Activated CD4-positive, alpha-beta T cell treated with anti-CD3 and anti-CD28 coated beads, Interleukin-2, amount 10 ng/mL, durations not matched to agents 24 days and 14 days (primary cell): ENCODE measurements at regions not wholly inside any gene's neighbourhood (a gene's known extent, or its start where the extent isn't known, plus 50 kb on each side); places are given as distances from the start of the nearest gene placed in this dataset.
"Not testable (repeated sequence)": the region's sequence is repeated elsewhere in the genome, so short reads cannot be mapped to it uniquely, and the experiment has no call there.

Experiments
- DNase-seq: peaks from one replicate; pipeline ENCODE4 v3.0.0; 2022
- H3K27ac Mint-ChIP-seq: one replicate; pipeline ENCODE4 v1.8.0; 2022; ENCODE audit warnings: mild to moderate bottlenecking, mixed read lengths
- H3K27me3 Mint-ChIP-seq: one replicate; pipeline ENCODE4 v1.8.0; 2022; ENCODE audit warnings: mixed read lengths
- H3K36me3 Mint-ChIP-seq: one replicate; pipeline ENCODE4 v1.8.0; 2022; ENCODE audit warnings: low read depth, mild to moderate bottlenecking, mixed read lengths
- H3K4me1 Mint-ChIP-seq: one replicate; pipeline ENCODE4 v1.8.0; 2021; ENCODE audit warnings: mixed read lengths
- H3K4me3 Mint-ChIP-seq: one replicate; pipeline ENCODE4 v1.8.0; 2022; ENCODE audit warnings: mild to moderate bottlenecking, moderate library complexity, mixed read lengths
- H3K9me3 Mint-ChIP-seq: one replicate; pipeline ENCODE4 v1.8.0; 2021; ENCODE audit warnings: mixed read lengths
- intact Hi-C: fragments of 100-400 bp; cut with micrococcal nuclease; formaldehyde crosslinking; loops from one replicate; pipeline ENCODE4 v1.15.1; 2023

DNA sequence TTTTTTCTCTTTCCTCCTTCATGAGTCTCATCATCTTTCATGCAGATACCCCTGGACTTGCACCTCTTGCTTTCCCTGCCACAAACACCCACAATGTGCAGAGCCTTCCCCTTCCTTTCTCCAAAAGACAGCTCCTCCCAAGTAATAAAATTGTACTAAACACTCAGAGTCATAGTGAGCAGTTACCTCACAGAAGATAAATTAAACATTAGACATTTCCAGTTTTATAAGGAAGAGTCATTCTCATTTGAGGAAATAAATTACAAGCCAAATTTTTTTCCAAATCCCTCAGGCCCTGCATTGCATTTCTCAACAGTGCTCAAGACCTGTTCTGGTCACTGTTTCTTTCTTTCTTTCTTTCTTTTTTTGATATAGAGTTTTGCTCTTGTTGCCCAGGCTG lies 131.5 kb downstream of the ATPSCKMT start:
- no peaks in the 10 kb centered on the region for H3K9me3 Mint-ChIP-seq
- no peak for DNase-seq
- H3K27ac Mint-ChIP-seq = no peak overlapping the region
- H3K36me3 Mint-ChIP-seq = no peaks in the 10 kb centered on the region
- intact Hi-C loops = no loop called here
- no peaks in the 10 kb centered on the region for H3K4me1 Mint-ChIP-seq
- H3K27me3 Mint-ChIP-seq = no peaks in the 10 kb centered on the region
- no peak overlapping the region for H3K4me3 Mint-ChIP-seq

GRCh38 chr5:10116594-10116993 lies 133.1 kb downstream of the ATPSCKMT start:
- Mint-ChIP-seq H3K36me3 (no peaks in the 10 kb centered on the region), H3K27ac (no peak overlapping the region), H3K9me3 (no peaks in the 10 kb centered on the region), H3K4me1 (no peaks in the 10 kb centered on the region), H3K4me3 (no peak overlapping the region), H3K27me3 (no peaks in the 10 kb centered on the region)
- intact Hi-C loops = no loop called here
- DNase-seq = no peak

- no peaks in the 10 kb centered on the region for H3K9me3 Mint-ChIP-seq
- no peaks in the 10 kb centered on the region for H3K36me3 Mint-ChIP-seq
- intact Hi-C loops = no loop called here
- H3K4me3 Mint-ChIP-seq = no peak overlapping the region
- DNase-seq = no peak
- no peak overlapping the region for H3K27ac Mint-ChIP-seq
- no peaks in the 10 kb centered on the region for H3K27me3 Mint-ChIP-seq
- no peaks in the 10 kb centered on the region for H3K4me1 Mint-ChIP-seq
Measured at GRCh38 chr5:10115669-10116068, 134.0 kb downstream of the ATPSCKMT start.

DNA sequence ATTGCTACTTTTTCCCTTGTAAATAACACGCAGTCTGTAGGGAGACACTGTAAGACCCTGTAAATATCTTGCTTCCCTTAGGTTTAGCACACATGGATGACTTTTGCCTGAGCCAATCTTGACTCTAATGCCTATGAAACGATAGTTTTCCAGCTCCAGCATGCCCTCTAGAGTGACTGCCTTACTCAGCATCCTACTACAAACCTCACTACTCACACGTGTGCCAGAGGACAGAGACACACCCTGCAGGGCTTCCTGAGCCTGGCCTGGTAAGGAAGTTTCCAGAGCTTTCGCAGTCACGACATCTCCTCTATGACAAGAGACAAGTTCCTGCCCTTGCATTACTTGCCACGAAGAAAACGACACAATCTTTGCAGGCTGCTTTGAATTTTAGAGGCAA lies 138.1 kb downstream of the ATPSCKMT start:
- intact Hi-C loops = no loop called here
- Mint-ChIP-seq H3K27ac (no peak overlapping the region), H3K36me3 (no peaks in the 10 kb centered on the region), H3K27me3 (no peaks in the 10 kb centered on the region), H3K9me3 (no peaks in the 10 kb centered on the region), H3K4me1 (no peaks in the 10 kb centered on the region), H3K4me3 (no peak overlapping the region)
- DNase-seq = no peak

GRCh38 chr5:10110228-10110627 lies 139.5 kb downstream of the ATPSCKMT start:
- Mint-ChIP-seq H3K4me1 (no peaks in the 10 kb centered on the region), H3K27me3 (no peaks in the 10 kb centered on the region), H3K36me3 (no peaks in the 10 kb centered on the region), H3K9me3 (peaks cover 3% of the 10 kb centered on the region), H3K27ac (no peak overlapping the region), H3K4me3 (no peak overlapping the region)
- intact Hi-C loops = no loop called here
- DNase-seq = no peak

DNA sequence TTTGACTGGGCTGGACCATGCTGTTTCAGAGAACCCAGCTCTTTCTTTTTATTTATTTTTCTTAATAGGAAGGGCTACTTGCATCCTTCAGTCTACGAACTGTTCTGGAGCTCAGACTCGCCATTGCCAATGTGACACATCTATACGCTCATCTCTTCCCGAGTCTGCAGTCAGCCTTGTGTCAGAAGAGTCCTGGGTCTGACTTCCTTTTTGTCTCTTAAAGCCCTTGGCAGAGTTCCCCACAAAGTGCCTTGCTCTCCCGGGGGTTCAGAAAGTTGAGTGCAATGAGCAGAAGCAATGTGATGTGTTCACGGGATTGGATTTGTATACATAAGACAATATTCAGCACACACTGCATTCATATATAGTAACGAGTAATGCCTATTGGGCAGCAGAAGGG lies 140.4 kb downstream of the ATPSCKMT start:
- no peak for DNase-seq
- Mint-ChIP-seq H3K4me1 (no peaks in the 10 kb centered on the region), H3K4me3 (no peak overlapping the region), H3K9me3 (peaks cover 3% of the 10 kb centered on the region), H3K27me3 (no peaks in the 10 kb centered on the region), H3K27ac (no peak overlapping the region), H3K36me3 (no peaks in the 10 kb centered on the region)
- intact Hi-C loops = no loop called here

DNA sequence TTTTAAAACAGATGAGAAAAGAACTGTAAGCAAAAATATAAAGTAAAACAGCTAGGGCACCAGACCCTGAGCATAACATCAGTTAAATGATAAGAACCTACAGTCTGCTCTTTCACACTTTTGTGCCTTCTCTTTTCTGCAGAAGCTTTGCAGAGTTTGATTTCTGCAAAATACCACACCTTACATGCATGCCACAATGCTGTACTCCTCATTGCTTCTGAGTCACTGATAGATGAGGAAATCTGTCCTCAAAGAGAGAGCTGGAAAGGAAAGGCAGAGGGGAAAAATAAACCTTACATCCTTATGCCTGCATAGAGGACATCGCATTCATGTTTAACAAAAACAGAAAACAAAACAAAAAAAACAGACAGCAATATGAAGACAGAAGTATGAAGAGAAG lies 142.9 kb downstream of the ATPSCKMT start:
- H3K27ac Mint-ChIP-seq = no peak overlapping the region
- no peaks in the 10 kb centered on the region for H3K36me3 Mint-ChIP-seq
- H3K9me3 Mint-ChIP-seq = peaks cover 3% of the 10 kb centered on the region
- no peaks in the 10 kb centered on the region for H3K27me3 Mint-ChIP-seq
- no peak overlapping the region for H3K4me3 Mint-ChIP-seq
- no peak for DNase-seq
- intact Hi-C loops = no loop called here
- no peaks in the 10 kb centered on the region for H3K4me1 Mint-ChIP-seq

GRCh38 chr5:10106285-10106684 lies 143.4 kb downstream of the ATPSCKMT start:
- H3K27ac Mint-ChIP-seq = no peak overlapping the region
- no peak for DNase-seq

DNA sequence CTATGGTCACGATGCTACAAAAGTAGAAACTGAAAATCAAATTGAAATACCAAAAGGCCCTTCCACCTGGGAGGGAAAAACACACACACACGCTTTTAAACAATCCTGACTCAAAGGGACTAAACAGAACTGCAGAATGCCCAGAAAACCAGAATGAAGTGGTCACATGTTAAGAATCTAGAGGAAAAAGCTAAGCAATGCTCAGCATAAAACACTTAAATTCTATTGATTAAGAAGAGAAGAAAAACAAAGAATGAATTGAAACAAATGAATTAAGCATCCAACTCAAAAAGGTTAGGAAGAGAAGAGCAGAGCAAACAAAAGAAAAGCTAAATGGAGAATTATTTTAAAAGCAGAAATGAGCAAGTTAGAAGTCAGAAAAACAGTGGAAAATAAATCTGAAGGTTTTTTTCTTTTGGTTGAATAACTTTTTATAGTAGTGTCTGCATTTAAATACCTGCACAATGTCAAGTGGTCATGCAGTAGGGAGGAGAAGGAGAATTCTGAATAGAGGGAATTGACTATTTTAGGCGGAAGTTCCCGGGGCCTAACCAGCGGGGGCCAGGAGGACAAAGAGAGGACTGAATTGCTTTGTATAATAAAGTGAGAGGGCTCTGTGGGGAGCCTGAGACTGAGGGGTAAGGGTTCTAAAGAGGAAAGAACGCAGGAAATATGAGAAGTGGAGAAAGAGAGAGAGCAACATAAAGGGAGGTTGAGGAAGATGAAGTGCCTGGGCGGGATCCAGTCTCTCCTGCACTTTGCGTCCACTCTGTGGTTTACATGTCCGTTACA lies 146.8 kb downstream of the ATPSCKMT start:
- Mint-ChIP-seq H3K27me3 (no peaks in the 10 kb centered on the region), H3K27ac (no peak overlapping the region), H3K36me3 (no peaks in the 10 kb centered on the region), H3K4me1 (no peaks in the 10 kb centered on the region), H3K9me3 (peaks cover 12% of the 10 kb centered on the region), H3K4me3 (no peak overlapping the region)
- no peak for DNase-seq
- intact Hi-C loops = no loop called here

More at GRCh38 chr5:10106285-10106684, 143.4 kb downstream of the ATPSCKMT start:
- intact Hi-C loops = no loop called here
- Mint-ChIP-seq H3K4me3 (no peak overlapping the region), H3K27me3 (no peaks in the 10 kb centered on the region), H3K9me3 (peaks cover 3% of the 10 kb centered on the region), H3K36me3 (no peaks in the 10 kb centered on the region), H3K4me1 (no peaks in the 10 kb centered on the region)

DNA sequence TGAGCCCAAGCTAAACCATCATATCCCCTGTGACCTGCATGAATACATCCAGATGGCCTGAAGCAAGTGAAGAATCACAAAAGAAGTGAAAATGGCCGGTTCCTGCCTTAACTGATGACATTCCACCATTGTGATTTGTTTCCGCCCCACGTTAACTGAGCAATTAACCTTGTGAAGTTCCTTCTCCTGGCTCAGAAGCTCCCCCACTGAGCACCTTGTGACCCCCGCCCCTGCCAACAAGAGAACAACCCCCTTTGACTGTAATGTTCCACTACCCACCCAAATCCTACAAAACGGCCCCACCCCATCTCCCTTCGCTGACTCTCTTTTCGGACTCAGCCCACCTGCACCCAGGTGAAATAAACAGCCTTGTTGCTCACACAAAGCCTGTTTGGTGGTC lies 147.5 kb downstream of the ATPSCKMT start:
- intact Hi-C loops, H3K27me3 Mint-ChIP-seq, H3K36me3 Mint-ChIP-seq, H3K27ac Mint-ChIP-seq, H3K4me3 Mint-ChIP-seq, H3K4me1 Mint-ChIP-seq, DNase-seq: not testable (repeated sequence)
- H3K9me3 Mint-ChIP-seq = peaks cover 12% of the 10 kb centered on the region

- H3K9me3 Mint-ChIP-seq = peaks cover 17% of the 10 kb centered on the region
- H3K27ac Mint-ChIP-seq = no peak overlapping the region
- H3K4me1 Mint-ChIP-seq = no peaks in the 10 kb centered on the region
- no peaks in the 10 kb centered on the region for H3K36me3 Mint-ChIP-seq
- DNase-seq = no peak
- no peak overlapping the region for H3K4me3 Mint-ChIP-seq
- H3K27me3 Mint-ChIP-seq = no peaks in the 10 kb centered on the region
- intact Hi-C loops = no loop called here
Measured at GRCh38 chr5:10099548-10099947, 150.1 kb downstream of the ATPSCKMT start.

DNA sequence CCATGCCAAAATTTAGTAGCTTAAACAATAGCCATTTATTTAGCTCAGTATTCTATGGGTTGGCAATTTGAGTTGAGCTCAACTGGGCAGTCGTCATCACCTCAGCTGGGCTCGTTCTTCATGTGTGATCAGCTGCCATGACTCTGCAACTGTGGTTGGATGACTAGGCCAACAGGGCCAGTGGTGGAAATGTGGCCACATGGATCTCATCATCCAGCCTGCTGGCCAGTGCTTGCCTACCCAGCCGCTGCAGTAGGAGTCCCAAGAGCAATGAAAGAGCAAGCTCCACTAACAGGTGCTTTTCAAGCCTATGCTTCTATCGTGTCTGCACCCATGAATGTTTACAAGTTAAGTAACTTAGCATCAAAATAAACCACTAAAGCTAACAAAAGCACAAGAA lies 158.0 kb downstream of the ATPSCKMT start:
- H3K27me3 Mint-ChIP-seq = no peaks in the 10 kb centered on the region
- intact Hi-C loops = no loop called here
- no peak overlapping the region for H3K27ac Mint-ChIP-seq
- H3K4me3 Mint-ChIP-seq = no peak overlapping the region
- peaks cover 12% of the 10 kb centered on the region for H3K9me3 Mint-ChIP-seq
- H3K36me3 Mint-ChIP-seq = no peaks in the 10 kb centered on the region
- H3K4me1 Mint-ChIP-seq = no peaks in the 10 kb centered on the region
- DNase-seq = no peak

- H3K27me3 Mint-ChIP-seq = no peaks in the 10 kb centered on the region
- DNase-seq = no peak
- peaks cover 8% of the 10 kb centered on the region for H3K9me3 Mint-ChIP-seq
- H3K27ac Mint-ChIP-seq = no peak overlapping the region
- no peak overlapping the region for H3K4me3 Mint-ChIP-seq
- no peaks in the 10 kb centered on the region for H3K36me3 Mint-ChIP-seq
- no peaks in the 10 kb centered on the region for H3K4me1 Mint-ChIP-seq
- intact Hi-C loops = no loop called here
Measured at GRCh38 chr5:10090074-10090473, 159.6 kb downstream of the ATPSCKMT start.

DNA sequence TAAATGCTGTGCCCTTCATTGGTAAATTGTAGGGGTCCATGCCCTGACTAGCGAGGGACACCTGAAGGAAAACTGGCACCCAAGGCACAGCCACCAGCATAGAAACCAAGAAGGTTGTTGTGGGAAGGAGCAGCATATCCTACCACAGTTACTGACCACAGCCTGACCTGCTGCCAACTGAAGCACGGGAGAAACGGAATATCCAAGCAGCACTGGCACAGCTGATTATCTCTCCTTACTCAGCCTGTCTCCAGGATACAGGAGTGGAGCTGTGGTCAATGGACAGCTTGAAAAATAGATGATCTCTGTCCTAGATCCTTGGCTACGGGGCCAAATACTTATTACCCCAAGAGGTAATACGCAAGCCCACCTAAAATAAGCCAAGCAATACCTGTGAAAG lies 164.5 kb downstream of the ATPSCKMT start:
- H3K27me3 Mint-ChIP-seq = no peaks in the 10 kb centered on the region
- no peaks in the 10 kb centered on the region for H3K36me3 Mint-ChIP-seq
- intact Hi-C loops = no loop called here
- no peak for DNase-seq
- H3K9me3 Mint-ChIP-seq = no peaks in the 10 kb centered on the region
- H3K4me1 Mint-ChIP-seq = no peaks in the 10 kb centered on the region
- no peak overlapping the region for H3K4me3 Mint-ChIP-seq
- no peak overlapping the region for H3K27ac Mint-ChIP-seq

- intact Hi-C loops = no loop called here
- no peak overlapping the region for H3K4me3 Mint-ChIP-seq
- H3K36me3 Mint-ChIP-seq = no peaks in the 10 kb centered on the region
- H3K27ac Mint-ChIP-seq = no peak overlapping the region
- no peaks in the 10 kb centered on the region for H3K4me1 Mint-ChIP-seq
- no peak for DNase-seq
- no peaks in the 10 kb centered on the region for H3K9me3 Mint-ChIP-seq
- H3K27me3 Mint-ChIP-seq = no peaks in the 10 kb centered on the region
Measured at GRCh38 chr5:10081584-10081983, 168.1 kb downstream of the ATPSCKMT start.
